Kidney (tissue), 13 donors: ENCODE measurements at regions not wholly inside any gene's neighbourhood (a gene's known extent, or its start where the extent isn't known, plus 50 kb on each side); places are given as distances from the start of the nearest gene placed in this dataset.

Source experiments
- DNase-seq, 5 donors: peaks; one replicate each; pipeline ENCODE4 v3.0.0-alpha.2; 2013 to 2020
- FAIRE-seq: peaks from 2 replicates; lab custom pipeline; 2012; peaks lifted over from hg19 to GRCh38; lab: Jason Lieb, UNC
- H3K27ac ChIP-seq, 2 donors: one replicate each; pipeline ENCODE4 v1.7.0; 2013; ENCODE audit warnings: low read depth in 2 of 2, low read length in 2 of 2, inconsistent platforms in 1 of 2
- H3K27me3 ChIP-seq: one replicate; pipeline ENCODE4 v1.7.1; 2013; ENCODE audit warnings: low read length, inconsistent platforms; ENCODE audit not compliant: control insufficient read depth, insufficient read depth
- H3K36me3 ChIP-seq, 3 donors: one replicate each; pipeline versions ENCODE4 v1.7.0 to v1.7.1; 2013; ENCODE audit warnings: low read length in 3 of 3, control low read depth in 1 of 3, inconsistent platforms in 1 of 3; ENCODE audit not compliant: insufficient read depth in 3 of 3, control insufficient read depth in 2 of 3
- H3K4me1 ChIP-seq, 3 donors: one replicate each; pipeline versions ENCODE4 v1.7.0 to v1.7.1; 2013; ENCODE audit warnings: low read length in 3 of 3, inconsistent platforms in 1 of 3, low read depth in 1 of 3; ENCODE audit not compliant: control insufficient read depth in 2 of 3, insufficient read depth in 2 of 3
- H3K4me3 ChIP-seq, 3 donors: one replicate each; pipeline versions ENCODE4 v1.7.0 to v1.8.1; 2013; ENCODE audit warnings: low read length in 3 of 3, control low read depth in 1 of 3, inconsistent platforms in 1 of 3
- H3K9ac ChIP-seq, 3 donors: one replicate each; pipeline versions ENCODE4 v1.7.0 to v1.7.1; 2013; ENCODE audit warnings: low read length in 3 of 3, control low read depth in 1 of 3, inconsistent platforms in 1 of 3
- H3K9me3 ChIP-seq, 3 donors: one replicate each; pipeline versions ENCODE4 v1.7.0 to v1.7.1; 2013; ENCODE audit warnings: low read length in 3 of 3, control low read depth in 1 of 3, inconsistent platforms in 1 of 3; ENCODE audit not compliant: control insufficient read depth in 2 of 3, insufficient read depth in 1 of 3
- intact Hi-C: fragments of 100-400 bp; cut with DNase I; formaldehyde crosslinking; loops from one replicate; pipeline ENCODE4 v1.11.1; 2022
- TF ChIP-seq, protein P1 (sequence below): IDR thresholded peaks from 3 replicates; pipeline ENCODE4 v1.5.1; 2012; ENCODE audit warnings: mild to moderate bottlenecking, moderate library complexity, borderline replicate concordance; ENCODE audit not compliant: insufficient read depth; ENCODE audit errors: extremely low read depth
- donor health status: control.
- donor health status: control.
- donor health status: control.
- donor health status: control.
- donor health status: control.
- donor health status: DM: yes; HTN: yes; CAD: no.
- donor health status: Normal renal cell carcinoma (clear cell type).

DNA sequence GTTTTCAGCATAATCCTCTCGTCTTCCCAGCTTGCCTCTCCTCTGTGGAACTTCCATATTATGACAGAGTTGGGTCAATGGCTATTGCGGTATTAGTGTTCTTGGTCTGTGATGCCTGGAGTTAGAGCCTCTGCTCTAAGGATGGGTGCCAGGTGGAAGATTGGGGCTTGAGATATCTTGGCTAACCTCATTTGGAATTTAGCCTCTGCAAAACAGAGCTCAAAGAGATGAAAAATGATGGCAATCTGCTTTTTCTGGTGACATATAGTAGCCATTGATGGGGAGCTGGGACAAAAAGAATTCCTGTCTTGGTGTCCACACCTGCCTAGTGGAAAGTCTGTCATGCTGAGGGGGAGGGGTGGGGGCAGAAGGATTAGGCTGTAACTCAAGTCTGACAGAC lies 152.1 kb downstream of the RPL10L start:
- TF ChIP-seq, protein P1, sequence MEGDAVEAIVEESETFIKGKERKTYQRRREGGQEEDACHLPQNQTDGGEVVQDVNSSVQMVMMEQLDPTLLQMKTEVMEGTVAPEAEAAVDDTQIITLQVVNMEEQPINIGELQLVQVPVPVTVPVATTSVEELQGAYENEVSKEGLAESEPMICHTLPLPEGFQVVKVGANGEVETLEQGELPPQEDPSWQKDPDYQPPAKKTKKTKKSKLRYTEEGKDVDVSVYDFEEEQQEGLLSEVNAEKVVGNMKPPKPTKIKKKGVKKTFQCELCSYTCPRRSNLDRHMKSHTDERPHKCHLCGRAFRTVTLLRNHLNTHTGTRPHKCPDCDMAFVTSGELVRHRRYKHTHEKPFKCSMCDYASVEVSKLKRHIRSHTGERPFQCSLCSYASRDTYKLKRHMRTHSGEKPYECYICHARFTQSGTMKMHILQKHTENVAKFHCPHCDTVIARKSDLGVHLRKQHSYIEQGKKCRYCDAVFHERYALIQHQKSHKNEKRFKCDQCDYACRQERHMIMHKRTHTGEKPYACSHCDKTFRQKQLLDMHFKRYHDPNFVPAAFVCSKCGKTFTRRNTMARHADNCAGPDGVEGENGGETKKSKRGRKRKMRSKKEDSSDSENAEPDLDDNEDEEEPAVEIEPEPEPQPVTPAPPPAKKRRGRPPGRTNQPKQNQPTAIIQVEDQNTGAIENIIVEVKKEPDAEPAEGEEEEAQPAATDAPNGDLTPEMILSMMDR: no peak
- H3K36me3 ChIP-seq: no peaks in the 10 kb centered on the region
- no peak overlapping the region for H3K27ac ChIP-seq
- intact Hi-C loops: no loop called here
- H3K4me3 ChIP-seq: no peak overlapping the region
- H3K27me3 ChIP-seq: no peaks in the 10 kb centered on the region
- DNase-seq: no peak
- no peaks in the 10 kb centered on the region for H3K4me1 ChIP-seq
- no peak for FAIRE-seq
- no peaks in the 10 kb centered on the region for H3K9me3 ChIP-seq
- no peak overlapping the region for H3K9ac ChIP-seq

DNA sequence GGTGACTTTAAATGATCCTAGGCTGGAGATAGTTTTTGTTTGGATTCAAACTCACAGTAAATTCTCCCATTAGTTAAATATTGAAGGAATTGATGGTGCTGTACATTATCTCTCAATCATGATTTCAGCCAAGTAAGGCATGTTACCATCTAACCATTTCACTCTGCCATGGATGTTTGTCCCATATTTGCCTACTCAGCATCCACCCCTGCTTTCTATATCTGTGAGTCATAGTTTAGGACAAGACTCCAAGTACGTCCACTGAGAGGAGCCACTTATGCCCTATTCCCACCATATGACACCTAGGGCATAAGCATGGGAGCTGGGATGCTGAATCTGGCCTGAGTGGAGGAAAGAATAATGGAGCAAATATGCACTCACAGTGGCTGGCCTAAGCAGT lies 155.2 kb downstream of the RPL10L start:
- Histone ChIP-seq H3K9ac (no peak overlapping the region), H3K9me3 (no peaks in the 10 kb centered on the region), H3K4me3 (no peak overlapping the region), H3K4me1 (no peaks in the 10 kb centered on the region), H3K27ac (no peak overlapping the region), H3K27me3 (no peaks in the 10 kb centered on the region), H3K36me3 (no peaks in the 10 kb centered on the region)
- TF ChIP-seq, protein P1: no peak
- intact Hi-C loops: no loop called here
- DNase-seq: no peak
- no peak for FAIRE-seq

DNA sequence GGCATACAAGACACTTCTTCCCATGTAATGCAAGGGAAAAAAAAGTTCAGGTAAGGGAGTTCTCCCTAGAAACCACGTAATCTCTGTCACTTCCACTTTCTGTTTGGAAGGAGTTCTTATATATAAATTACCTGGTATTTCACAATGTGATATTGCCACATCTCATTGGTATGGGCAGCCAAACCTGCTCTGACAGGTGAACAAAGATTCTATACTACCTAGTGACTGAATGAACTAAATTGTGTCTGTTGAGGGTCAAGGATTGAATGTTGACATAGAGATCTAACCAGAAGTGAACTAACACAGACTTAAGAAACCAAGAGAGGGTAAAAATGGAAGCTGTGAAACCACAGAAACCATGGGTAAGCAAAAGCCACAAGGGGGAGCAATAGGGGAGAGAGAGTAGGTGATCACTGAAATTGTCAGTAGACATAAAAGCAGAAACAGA lies 161.3 kb downstream of the RPL10L start:
- Histone ChIP-seq H3K27ac (no peak overlapping the region), H3K4me1 (no peaks in the 10 kb centered on the region), H3K9ac (no peak overlapping the region), H3K27me3 (no peaks in the 10 kb centered on the region), H3K9me3 (no peaks in the 10 kb centered on the region), H3K4me3 (no peak overlapping the region), H3K36me3 (no peaks in the 10 kb centered on the region)
- intact Hi-C loops: no loop called here
- FAIRE-seq: no peak
- DNase-seq: peak in 2 of 5 donors; percentile 7 to 10
- TF ChIP-seq, protein P1: no peak

DNA sequence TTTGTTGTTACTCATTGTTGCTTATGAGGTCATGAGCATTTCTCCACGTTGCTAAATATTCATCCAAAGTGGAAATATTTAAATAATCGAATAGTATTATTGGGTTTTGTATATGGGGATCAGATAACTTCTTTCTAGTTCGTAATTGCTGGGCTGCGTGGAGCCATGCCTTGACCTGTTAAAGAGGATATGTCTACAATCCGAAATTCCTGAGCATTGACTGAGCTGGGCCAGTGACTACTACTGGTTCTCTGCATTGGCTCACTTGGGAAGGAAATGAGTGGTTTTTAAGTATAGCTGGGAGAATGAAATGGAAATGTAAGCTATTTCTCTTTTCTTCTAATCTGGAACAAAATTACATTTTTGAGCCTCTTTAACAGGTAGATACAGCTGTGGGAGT lies 163.2 kb downstream of the RPL10L start:
- DNase-seq: no peak
- intact Hi-C loops: no loop called here
- H3K27me3 ChIP-seq: no peaks in the 10 kb centered on the region
- H3K9me3 ChIP-seq: no peaks in the 10 kb centered on the region
- H3K36me3 ChIP-seq: no peaks in the 10 kb centered on the region
- TF ChIP-seq, protein P1: no peak
- no peak for FAIRE-seq
- no peak overlapping the region for H3K27ac ChIP-seq
- no peak overlapping the region for H3K9ac ChIP-seq
- no peaks in the 10 kb centered on the region for H3K4me1 ChIP-seq
- H3K4me3 ChIP-seq: no peak overlapping the region
